Sigmoid colon (tissue), 6 donors: ENCODE measurements at regions not wholly inside any gene's neighbourhood (a gene's known extent, or its start where the extent isn't known, plus 50 kb on each side); places are given as distances from the start of the nearest gene placed in this dataset.

Experiments
- DNase-seq: peaks from one replicate; pipeline ENCODE4 v3.0.0-alpha.2; 2019
- H3K27ac ChIP-seq, 4 donors: fragments of 200-600 bp; sonication (generic); one replicate each; pipeline ENCODE4 v1.5.1; 2016 to 2019; ENCODE audit warnings: mild to moderate bottlenecking in 1 of 4
- H3K27me3 ChIP-seq, 3 donors: fragments of 200-600 bp; sonication (generic); one replicate each; pipeline ENCODE4 v1.5.1; 2019; ENCODE audit warnings: mild to moderate bottlenecking in 1 of 3
- H3K36me3 ChIP-seq, 4 donors: fragments of 200-600 bp; sonication (generic); one replicate each; pipeline ENCODE4 v1.5.1; 2016 to 2019
- H3K4me1 ChIP-seq, 4 donors: fragments of 200-600 bp; sonication (generic); one replicate each; pipeline ENCODE4 v1.5.1; 2017 to 2019
- H3K4me3 ChIP-seq, 4 donors: fragments of 200-600 bp; sonication (generic); one replicate each; pipeline ENCODE4 v1.5.1; 2017 to 2019; ENCODE audit warnings: mild to moderate bottlenecking in 2 of 4, moderate library complexity in 1 of 4
- H3K9me3 ChIP-seq, 4 donors: fragments of 200-600 bp in 3 of 4; sonication (generic) in 3 of 4; one replicate each; pipeline versions ENCODE4 v1.5.1 to v1.6.1; 2013 to 2019
- EP300 ChIP-seq, 4 donors: sonication (generic); formaldehyde crosslinking; IDR thresholded peaks; one replicate each; pipeline ENCODE4 v1.6.1; 2017; ENCODE audit warnings: antibody characterized with exemption in 4 of 4
- POLR2A ChIP-seq, 2 donors: fragments of 450-650 bp; IDR thresholded peaks; one replicate each; pipeline ENCODE4 v1.6.1; 2016; ENCODE audit warnings: antibody characterized with exemption in 2 of 2, mild to moderate bottlenecking in 2 of 2, moderate library complexity in 2 of 2
- POLR2AphosphoS5 ChIP-seq, 4 donors: sonication (generic); formaldehyde crosslinking; IDR thresholded peaks; one replicate each; pipeline ENCODE4 v1.6.1; 2017; ENCODE audit warnings: antibody characterized with exemption in 4 of 4
- WGBS, 2 donors: extraction: QIAGEN DNeasy Blood & Tissue Kit; methylation state at CpG; one replicate each; pipeline ENCODE4 v1.1.7; 2013; 5-methylcytosine and 5-hydroxymethylcytosine counted together
- intact Hi-C: fragments of 100-400 bp; cut with DNase I; formaldehyde crosslinking; loops from one replicate; pipeline ENCODE4 v1.15.1; 2023
- TF ChIP-seq, protein P1 (sequence below), 4 experiments: fragments of 450-650 bp in 3 of 4; fragments of 200-600 bp in 1 of 4; IDR thresholded peaks; one replicate each; pipeline ENCODE4 v1.5.1; 2016 to 2019; ENCODE audit warnings: antibody characterized with exemption in 4 of 4, mild to moderate bottlenecking in 3 of 4, moderate library complexity in 2 of 4
- donor health status: healthy with polysubstance abuse.
- donor health status: healthy.

GRCh38 chr1:109816175-109816811 is 52.6 kb upstream of the EPS8L3 start:
- peak overlapping the region in 1 of 4 donors; percentile 49 for H3K27ac ChIP-seq
- H3K9me3 ChIP-seq, result peaks cover 0 to 6% (median 1%) of the 10 kb centered on the region in 4 donors
- 59 to 81% methylated on average over 4 of the region's 4 CpGs for WGBS, 2 donors
- DNase-seq, result no peak
- no peak overlapping the region for H3K4me3 ChIP-seq
- intact Hi-C loops, result no loop called here
- H3K4me1 ChIP-seq, result peaks cover 0 to 7% (median 3%) of the 10 kb centered on the region in 4 donors
- TF ChIP-seq POLR2A (IDR thresholded peaks at IDR 0.05) (no peak), POLR2AphosphoS5 (IDR thresholded peaks at IDR 0.05) (no peak), EP300 (IDR thresholded peaks at IDR 0.05) (no peak)
- TF ChIP-seq, protein P1, sequence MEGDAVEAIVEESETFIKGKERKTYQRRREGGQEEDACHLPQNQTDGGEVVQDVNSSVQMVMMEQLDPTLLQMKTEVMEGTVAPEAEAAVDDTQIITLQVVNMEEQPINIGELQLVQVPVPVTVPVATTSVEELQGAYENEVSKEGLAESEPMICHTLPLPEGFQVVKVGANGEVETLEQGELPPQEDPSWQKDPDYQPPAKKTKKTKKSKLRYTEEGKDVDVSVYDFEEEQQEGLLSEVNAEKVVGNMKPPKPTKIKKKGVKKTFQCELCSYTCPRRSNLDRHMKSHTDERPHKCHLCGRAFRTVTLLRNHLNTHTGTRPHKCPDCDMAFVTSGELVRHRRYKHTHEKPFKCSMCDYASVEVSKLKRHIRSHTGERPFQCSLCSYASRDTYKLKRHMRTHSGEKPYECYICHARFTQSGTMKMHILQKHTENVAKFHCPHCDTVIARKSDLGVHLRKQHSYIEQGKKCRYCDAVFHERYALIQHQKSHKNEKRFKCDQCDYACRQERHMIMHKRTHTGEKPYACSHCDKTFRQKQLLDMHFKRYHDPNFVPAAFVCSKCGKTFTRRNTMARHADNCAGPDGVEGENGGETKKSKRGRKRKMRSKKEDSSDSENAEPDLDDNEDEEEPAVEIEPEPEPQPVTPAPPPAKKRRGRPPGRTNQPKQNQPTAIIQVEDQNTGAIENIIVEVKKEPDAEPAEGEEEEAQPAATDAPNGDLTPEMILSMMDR (IDR thresholded peaks at IDR 0.05), result no peak
- no peaks in the 10 kb centered on the region for H3K27me3 ChIP-seq
- no peaks in the 10 kb centered on the region for H3K36me3 ChIP-seq

- intact Hi-C loops, result no loop called here
- DNase-seq, result no peak
- TF ChIP-seq, protein P1 (IDR thresholded peaks at IDR 0.05), result no peak
- TF ChIP-seq POLR2AphosphoS5 (IDR thresholded peaks at IDR 0.05) (no peak), POLR2A (IDR thresholded peaks at IDR 0.05) (no peak), EP300 (IDR thresholded peaks at IDR 0.05) (no peak)
- Histone ChIP-seq H3K27ac (peak overlapping the region in 1 of 4 donors; percentile 41), H3K36me3 (no peaks in the 10 kb centered on the region), H3K27me3 (no peaks in the 10 kb centered on the region), H3K4me3 (no peak overlapping the region), H3K9me3 (peaks cover 0 to 6% (median 1%) of the 10 kb centered on the region in 4 donors), H3K4me1 (peaks cover 0 to 7% (median 3%) of the 10 kb centered on the region in 4 donors)
- 78 to 81% methylated on average over 3 of the region's 3 CpGs for WGBS, 2 donors
Observed at GRCh38 chr1:109815809-109816174, 52.1 kb upstream of the EPS8L3 start.

DNA sequence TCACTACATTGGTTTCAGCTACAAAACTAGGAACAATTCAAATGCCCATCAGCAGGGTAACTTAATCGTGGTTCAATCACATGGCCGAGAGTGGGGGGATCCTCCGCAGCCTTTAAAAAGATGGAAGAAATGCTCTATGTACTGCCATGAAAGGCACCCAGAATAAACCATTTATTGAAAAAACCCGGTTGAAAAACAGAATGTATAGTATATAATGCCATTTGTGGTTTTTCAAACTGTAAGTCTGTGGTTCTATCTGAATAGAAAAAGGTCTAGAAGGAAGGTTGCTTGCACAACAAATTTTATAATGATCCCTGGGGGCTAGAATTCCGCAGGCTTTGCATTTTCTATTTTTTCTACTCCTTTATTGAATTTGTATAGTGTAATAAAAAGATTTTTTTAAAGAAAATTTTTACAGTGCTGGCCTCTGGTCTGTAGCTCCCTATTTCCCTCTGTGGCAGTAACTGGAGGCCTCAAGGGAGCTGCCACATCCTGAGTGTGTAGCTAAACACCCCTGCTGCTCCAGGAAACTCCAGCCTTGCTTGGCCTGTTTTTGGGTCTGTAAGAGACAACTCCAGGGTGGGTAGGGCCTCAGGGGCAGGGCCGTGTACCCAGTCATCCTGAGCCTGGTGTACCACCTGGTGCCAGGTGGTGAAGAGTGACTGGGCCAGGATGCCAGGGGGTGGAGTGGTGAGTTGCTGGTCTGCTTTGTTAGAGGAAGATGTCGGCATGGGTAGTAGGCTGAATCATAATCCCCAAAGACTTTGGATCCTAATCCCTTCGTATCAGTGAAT is 51.5 kb upstream of the EPS8L3 start:
- TF ChIP-seq, protein P1 (IDR thresholded peaks at IDR 0.05), result no peak
- TF ChIP-seq POLR2A (IDR thresholded peaks at IDR 0.05) (no peak), EP300 (IDR thresholded peaks at IDR 0.05) (no peak), POLR2AphosphoS5 (IDR thresholded peaks at IDR 0.05) (no peak)
- WGBS, 2 donors, result 75 to 84% methylated on average over 8 of the region's 8 CpGs

DNA sequence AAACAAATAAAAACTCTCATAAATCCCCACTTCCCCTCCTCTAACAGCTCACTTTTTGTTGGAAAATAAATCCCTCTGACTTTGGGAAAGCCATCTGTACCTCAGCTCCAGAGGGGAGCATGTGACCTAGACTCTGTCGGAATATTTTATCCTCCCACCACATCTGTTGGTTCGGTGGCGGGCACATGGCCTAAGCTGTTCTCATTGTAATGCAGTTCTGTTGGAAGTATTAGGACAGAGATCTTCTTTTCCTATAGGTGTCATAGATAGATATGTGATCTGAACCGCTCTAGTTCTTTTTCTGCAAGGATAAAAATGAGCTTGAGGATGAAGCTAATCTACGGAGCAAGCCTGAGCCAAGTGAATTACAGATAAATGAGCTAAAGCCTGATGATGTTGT is 50.5 kb upstream of the EPS8L3 start:
- Histone ChIP-seq H3K27me3 (no peaks in the 10 kb centered on the region), H3K36me3 (no peaks in the 10 kb centered on the region), H3K9me3 (peaks cover 0 to 6% (median 1%) of the 10 kb centered on the region in 4 donors), H3K27ac (no peak overlapping the region), H3K4me3 (no peak overlapping the region), H3K4me1 (peaks cover 0 to 7% (median 3%) of the 10 kb centered on the region in 4 donors)
- WGBS, 2 donors, result 93% methylated on average over 5 of the region's 5 CpGs
- no peak for DNase-seq
- TF ChIP-seq, protein P1 (IDR thresholded peaks at IDR 0.05), result no peak
- TF ChIP-seq EP300 (IDR thresholded peaks at IDR 0.05), result no peak
- TF ChIP-seq POLR2A (IDR thresholded peaks at IDR 0.05), result no peak
- intact Hi-C loops, result no loop called here

More for the DNA sequence above, 51.5 kb upstream of the EPS8L3 start:
- DNase-seq, result no peak
- intact Hi-C loops, result no loop called here
- Histone ChIP-seq H3K27ac (no peak overlapping the region), H3K27me3 (no peaks in the 10 kb centered on the region), H3K4me1 (peaks cover 0 to 7% (median 3%) of the 10 kb centered on the region in 4 donors), H3K9me3 (peaks cover 0 to 6% (median 1%) of the 10 kb centered on the region in 4 donors), H3K4me3 (no peak overlapping the region), H3K36me3 (no peaks in the 10 kb centered on the region)
